OCI-LY7 (cell line): ENCODE measurements at regions not wholly inside any gene's neighbourhood (a gene's known extent, or its start where the extent isn't known, plus 50 kb on each side); places are given as distances from the start of the nearest gene placed in this dataset.

Experiments used
- EZH2phosphoT487 ChIP-seq: fragments of 200-600 bp; sonication (generic); IDR thresholded peaks from 2 replicates; pipeline ENCODE4 v1.6.1; 2018; ENCODE audit warnings: low read depth, borderline replicate concordance, mild to moderate bottlenecking, mixed run types, antibody characterized with exemption, low read length, moderate library complexity, mixed read lengths
- TF ChIP-seq, protein P1 (sequence below): fragments of 200-600 bp; sonication (generic); conservative IDR thresholded peaks from 2 replicates; pipeline ENCODE4 v1.5.1; 2014; ENCODE audit warnings: mild to moderate bottlenecking, antibody characterized with exemption, low read length, moderate library complexity, mixed read lengths

GRCh38 chr10:121158988-121159579, 307.9 kb downstream of the WDR11 start:
- TF ChIP-seq, protein P1, sequence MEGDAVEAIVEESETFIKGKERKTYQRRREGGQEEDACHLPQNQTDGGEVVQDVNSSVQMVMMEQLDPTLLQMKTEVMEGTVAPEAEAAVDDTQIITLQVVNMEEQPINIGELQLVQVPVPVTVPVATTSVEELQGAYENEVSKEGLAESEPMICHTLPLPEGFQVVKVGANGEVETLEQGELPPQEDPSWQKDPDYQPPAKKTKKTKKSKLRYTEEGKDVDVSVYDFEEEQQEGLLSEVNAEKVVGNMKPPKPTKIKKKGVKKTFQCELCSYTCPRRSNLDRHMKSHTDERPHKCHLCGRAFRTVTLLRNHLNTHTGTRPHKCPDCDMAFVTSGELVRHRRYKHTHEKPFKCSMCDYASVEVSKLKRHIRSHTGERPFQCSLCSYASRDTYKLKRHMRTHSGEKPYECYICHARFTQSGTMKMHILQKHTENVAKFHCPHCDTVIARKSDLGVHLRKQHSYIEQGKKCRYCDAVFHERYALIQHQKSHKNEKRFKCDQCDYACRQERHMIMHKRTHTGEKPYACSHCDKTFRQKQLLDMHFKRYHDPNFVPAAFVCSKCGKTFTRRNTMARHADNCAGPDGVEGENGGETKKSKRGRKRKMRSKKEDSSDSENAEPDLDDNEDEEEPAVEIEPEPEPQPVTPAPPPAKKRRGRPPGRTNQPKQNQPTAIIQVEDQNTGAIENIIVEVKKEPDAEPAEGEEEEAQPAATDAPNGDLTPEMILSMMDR, result no peak
- no peak for TF ChIP-seq EZH2phosphoT487
